B cell (primary cell): ENCODE measurements at regions not wholly inside any gene's neighbourhood (a gene's known extent, or its start where the extent isn't known, plus 50 kb on each side); places are given as distances from the start of the nearest gene placed in this dataset.
"Not testable (repeated sequence)": the region's sequence is repeated elsewhere in the genome, so short reads cannot be mapped to it uniquely, and the experiment has no call there.

Experiments used
- ATAC-seq: fragments of 200-7000 bp; cut with Tn5 transposase; one replicate; pipeline ENCODE4 v1.10.0; 2021; ENCODE audit warnings: low read depth, mild to moderate bottlenecking, moderate number of reproducible peaks, moderate library complexity
- CTCF ChIA-PET: fragments of 350-600 bp; sonication (Branson Sonifier 250); formaldehyde crosslinking; loops from one replicate; lab custom pipeline; 2021; ENCODE audit warnings: antibody characterized with exemption, inconsistent platforms; lab: Charles Lee
- POLR2A ChIA-PET: fragments of 350-600 bp; sonication (Branson Sonifier 250); formaldehyde crosslinking; loops from one replicate; lab custom pipeline; 2021; ENCODE audit warnings: antibody characterized with exemption; lab: Charles Lee
- DNase-seq: peaks from one replicate; pipeline ENCODE4 v3.0.0; 2013
- H2AFZ ChIP-seq: 2 replicates; pipeline ENCODE4 v1.6.1; 2012; ENCODE audit warnings: mild to moderate bottlenecking, low read depth, low read length; ENCODE audit not compliant: insufficient read depth, poor library complexity, severe bottlenecking
- H3K27ac ChIP-seq, 2 donors: 1 replicate in 1 of 2; 2 replicates in 1 of 2; pipeline ENCODE4 v1.5.1; 2012 to 2013; ENCODE audit warnings: low read length in 2 of 2, mild to moderate bottlenecking in 2 of 2, moderate library complexity in 1 of 2
- H3K27me3 ChIP-seq, 4 experiments: fragments of 200-600 bp in 1 of 4; sonication (generic) in 1 of 4; replicated peaks in 1 of 4; 1 replicate in 2 of 4; 2 replicates in 2 of 4; pipeline versions ENCODE4 v1.6.1 to v1.7.0; 2013 to 2016; ENCODE audit warnings: low read length in 3 of 4, mild to moderate bottlenecking in 2 of 4, mixed read lengths in 1 of 4, moderate library complexity in 1 of 4; ENCODE audit not compliant: insufficient read depth in 4 of 4, control insufficient read depth in 3 of 4; ENCODE audit errors: control extremely low read depth in 1 of 4
- H3K36me3 ChIP-seq, 2 experiments: replicated peaks in 1 of 2; 1 replicate in 1 of 2; 2 replicates in 1 of 2; pipeline versions ENCODE4 v1.6.1 to v1.7.1; 2013; ENCODE audit warnings: low read length in 1 of 2; ENCODE audit not compliant: insufficient read depth in 2 of 2, control insufficient read depth in 1 of 2; ENCODE audit errors: control extremely low read depth in 1 of 2, extremely low read depth in 1 of 2
- H3K4me1 ChIP-seq, 2 donors: fragments of 200-600 bp in 1 of 2; sonication (generic) in 1 of 2; 1 replicate in 1 of 2; 2 replicates in 1 of 2; pipeline versions ENCODE4 v1.5.1 to v1.6.1; 2013 to 2017; ENCODE audit warnings: low read length in 2 of 2; ENCODE audit not compliant: control insufficient read depth in 2 of 2, insufficient read depth in 2 of 2
- H3K4me2 ChIP-seq: replicated peaks from 2 replicates; pipeline ENCODE3; 2012; ENCODE audit warnings: mild to moderate bottlenecking, low read depth, low read length; ENCODE audit not compliant: poor library complexity, severe bottlenecking
- H3K4me3 ChIP-seq, 5 experiments: fragments of 200-600 bp in 1 of 5; sonication (generic) in 1 of 5; 1 replicate in 3 of 5; 2 replicates in 2 of 5; pipeline versions ENCODE4 v1.5.1 to v1.7.0; 2011 to 2016; ENCODE audit warnings: low read length in 4 of 5, mild to moderate bottlenecking in 4 of 5, low read depth in 2 of 5, control low read depth in 1 of 5, moderate library complexity in 1 of 5; ENCODE audit not compliant: insufficient read depth in 1 of 5; ENCODE audit errors: control extremely low read depth in 1 of 5, extremely low read depth in 1 of 5
- H3K79me2 ChIP-seq: fragments of 200-600 bp; sonication (generic); one replicate; pipeline ENCODE4 v1.6.0; 2016; ENCODE audit warnings: low read length; ENCODE audit not compliant: control insufficient read depth, insufficient read depth
- H3K9ac ChIP-seq: fragments of 200-600 bp; sonication (generic); 2 replicates; pipeline ENCODE4 v1.6.1; 2017; ENCODE audit warnings: mild to moderate bottlenecking, low read length, moderate library complexity
- H3K9me3 ChIP-seq, 3 donors: one replicate each; pipeline versions ENCODE4 v1.6.1 to v1.7.1; 2013; ENCODE audit warnings: low read length in 2 of 3; ENCODE audit not compliant: control insufficient read depth in 2 of 3, insufficient read depth in 1 of 3; ENCODE audit errors: control extremely low read depth in 1 of 3
- H4K20me1 ChIP-seq: 2 replicates; pipeline ENCODE4 v1.6.0; 2012; ENCODE audit warnings: mild to moderate bottlenecking, low read length; ENCODE audit not compliant: insufficient read depth, control insufficient read depth, poor library complexity, severe bottlenecking
- H3K27ac Mint-ChIP-seq: one replicate; pipeline ENCODE4 v1.8.0; 2021; ENCODE audit warnings: mixed read lengths
- H3K27me3 Mint-ChIP-seq: one replicate; pipeline ENCODE4 v1.8.0; 2021; ENCODE audit warnings: mixed read lengths
- H3K4me1 Mint-ChIP-seq: one replicate; pipeline ENCODE4 v1.8.0; 2021; ENCODE audit warnings: mixed read lengths
- H3K4me3 Mint-ChIP-seq: one replicate; pipeline ENCODE4 v1.8.0; 2021; ENCODE audit warnings: mixed read lengths
- H3K9me3 Mint-ChIP-seq: one replicate; pipeline ENCODE4 v1.8.0; 2022; ENCODE audit warnings: mixed read lengths; ENCODE audit not compliant: insufficient read depth
- EZH2 ChIP-seq: IDR thresholded peaks from 2 replicates; pipeline ENCODE4 v1.6.1; 2012; ENCODE audit warnings: borderline replicate concordance, low read depth, mild to moderate bottlenecking, moderate library complexity, low read length; ENCODE audit not compliant: insufficient read depth, poor library complexity, severe bottlenecking
- WGBS: methylation state at CpG from one replicate; pipeline ENCODE4 v1.1.5; 2013; ENCODE audit warnings: missing lambda C conversion rate; ENCODE audit not compliant: insufficient coverage; 5-methylcytosine and 5-hydroxymethylcytosine counted together
- intact Hi-C: fragments of 100-400 bp; cut with micrococcal nuclease; formaldehyde crosslinking; loops from one replicate; pipeline ENCODE4 v1.10.0; 2022
- TF ChIP-seq, protein P1 (sequence below): fragments of 200-600 bp; IDR thresholded peaks from one replicate; pipeline ENCODE4 v1.8.0; 2022; ENCODE audit warnings: antibody characterized with exemption, mild to moderate bottlenecking

DNA sequence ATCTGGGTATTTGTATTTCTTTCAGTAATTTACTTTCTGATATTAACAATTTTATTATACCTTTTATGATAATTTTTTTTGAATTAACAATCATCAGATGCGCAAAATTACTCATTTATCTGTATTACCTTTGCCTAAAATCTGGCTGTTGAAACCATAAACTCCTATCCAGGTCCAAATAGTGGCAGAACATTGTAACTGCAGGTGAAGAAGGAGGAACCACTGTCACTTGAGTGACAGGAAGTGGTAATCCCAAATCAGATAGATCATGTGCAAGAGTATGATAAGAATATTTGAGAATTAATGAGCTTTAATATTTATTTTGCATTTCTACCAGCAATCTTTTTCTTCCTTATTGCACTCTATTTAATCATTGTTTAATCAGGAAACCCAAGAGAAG is 139.3 kb upstream of the TLE4 start:
- H3K9me3 ChIP-seq, result no peaks in the 10 kb centered on the region
- no peak overlapping the region for H3K4me2 ChIP-seq
- Mint-ChIP-seq H3K27ac (no peak overlapping the region), H3K4me1 (no peaks in the 10 kb centered on the region), H3K27me3 (peaks cover 10% of the 10 kb centered on the region), H3K4me3 (no peak overlapping the region), H3K9me3 (no peaks in the 10 kb centered on the region)
- WGBS, result no CpG with 5 or more reads among the region's 1 CpG
- no peaks in the 10 kb centered on the region for H3K79me2 ChIP-seq
- H3K36me3 ChIP-seq, result no peaks in the 10 kb centered on the region
- no peak for ATAC-seq
- no peak overlapping the region for H2AFZ ChIP-seq
- H4K20me1 ChIP-seq, result no peaks in the 10 kb centered on the region
- H3K27me3 ChIP-seq, result no peaks in the 10 kb centered on the region
- ChIA-PET CTCF (no interaction called here), POLR2A (no interaction called here)
- H3K9ac ChIP-seq, result no peak overlapping the region
- H3K4me1 ChIP-seq, result no peaks in the 10 kb centered on the region
- DNase-seq, result no peak
- intact Hi-C loops, result no loop called here
- H3K4me3 ChIP-seq, result no peak overlapping the region
- TF ChIP-seq, protein P1, sequence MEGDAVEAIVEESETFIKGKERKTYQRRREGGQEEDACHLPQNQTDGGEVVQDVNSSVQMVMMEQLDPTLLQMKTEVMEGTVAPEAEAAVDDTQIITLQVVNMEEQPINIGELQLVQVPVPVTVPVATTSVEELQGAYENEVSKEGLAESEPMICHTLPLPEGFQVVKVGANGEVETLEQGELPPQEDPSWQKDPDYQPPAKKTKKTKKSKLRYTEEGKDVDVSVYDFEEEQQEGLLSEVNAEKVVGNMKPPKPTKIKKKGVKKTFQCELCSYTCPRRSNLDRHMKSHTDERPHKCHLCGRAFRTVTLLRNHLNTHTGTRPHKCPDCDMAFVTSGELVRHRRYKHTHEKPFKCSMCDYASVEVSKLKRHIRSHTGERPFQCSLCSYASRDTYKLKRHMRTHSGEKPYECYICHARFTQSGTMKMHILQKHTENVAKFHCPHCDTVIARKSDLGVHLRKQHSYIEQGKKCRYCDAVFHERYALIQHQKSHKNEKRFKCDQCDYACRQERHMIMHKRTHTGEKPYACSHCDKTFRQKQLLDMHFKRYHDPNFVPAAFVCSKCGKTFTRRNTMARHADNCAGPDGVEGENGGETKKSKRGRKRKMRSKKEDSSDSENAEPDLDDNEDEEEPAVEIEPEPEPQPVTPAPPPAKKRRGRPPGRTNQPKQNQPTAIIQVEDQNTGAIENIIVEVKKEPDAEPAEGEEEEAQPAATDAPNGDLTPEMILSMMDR, result no peak
- no peak for TF ChIP-seq EZH2
- no peak overlapping the region for H3K27ac ChIP-seq

- Histone ChIP-seq H3K79me2 (no peaks in the 10 kb centered on the region), H3K4me2 (no peak overlapping the region), H3K4me3 (no peak overlapping the region), H3K4me1 (no peaks in the 10 kb centered on the region), H2AFZ (no peak overlapping the region), H3K36me3 (no peaks in the 10 kb centered on the region), H3K27ac (no peak overlapping the region), H4K20me1 (no peaks in the 10 kb centered on the region), H3K9ac (no peak overlapping the region), H3K9me3 (no peaks in the 10 kb centered on the region), H3K27me3 (no peaks in the 10 kb centered on the region)
- H3K27me3 Mint-ChIP-seq, result peaks cover 17% of the 10 kb centered on the region
- H3K4me1 Mint-ChIP-seq, result no peaks in the 10 kb centered on the region
- ATAC-seq (no peak), DNase-seq (no peak)
- ChIA-PET POLR2A (no interaction called here), CTCF (no interaction called here)
- H3K4me3 Mint-ChIP-seq, result no peak overlapping the region
- no peaks in the 10 kb centered on the region for H3K9me3 Mint-ChIP-seq
- H3K27ac Mint-ChIP-seq, result no peak overlapping the region
- TF ChIP-seq, protein P1, result no peak
- no peak for TF ChIP-seq EZH2
- intact Hi-C loops, result no loop called here
Observed at GRCh38 chr9:79433703-79434102, 138.1 kb upstream of the TLE4 start.

DNA sequence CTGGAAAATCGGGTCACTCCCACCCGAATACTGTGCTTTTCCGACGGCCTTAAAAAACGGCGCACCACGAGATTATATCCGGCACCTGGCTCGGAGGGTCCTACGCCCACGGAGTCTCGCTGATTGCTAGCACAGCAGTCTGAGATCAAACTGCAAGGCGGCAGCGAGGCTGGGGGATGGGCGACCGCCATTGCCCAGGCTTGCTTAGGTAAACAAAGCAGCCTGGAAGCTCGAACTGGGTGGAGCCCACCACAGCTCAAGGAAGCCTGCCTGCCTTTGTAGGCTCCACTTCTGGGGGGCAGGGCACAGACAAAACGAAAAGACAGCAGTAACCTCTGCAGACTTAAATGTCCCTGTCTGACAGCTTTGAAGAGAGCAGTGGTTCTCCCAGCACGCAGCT is 132.5 kb upstream of the TLE4 start:
- H3K27me3 Mint-ChIP-seq, CTCF ChIA-PET, intact Hi-C loops, H3K79me2 ChIP-seq, H3K4me1 ChIP-seq, POLR2A ChIA-PET, H4K20me1 ChIP-seq, ATAC-seq, H3K27me3 ChIP-seq, H3K36me3 ChIP-seq, H3K27ac Mint-ChIP-seq, H3K4me3 ChIP-seq, H3K9ac ChIP-seq, H3K9me3 Mint-ChIP-seq, H3K4me2 ChIP-seq, H3K4me1 Mint-ChIP-seq, H2AFZ ChIP-seq, DNase-seq, H3K9me3 ChIP-seq, H3K27ac ChIP-seq: not testable (repeated sequence)
- 36% methylated on average over 18 of the region's 19 CpGs for WGBS
- peak overlapping the region; percentile 26 for H3K4me3 Mint-ChIP-seq
